H4 (cell line): ENCODE measurements at regions not wholly inside any gene's neighbourhood (a gene's known extent, or its start where the extent isn't known, plus 50 kb on each side); places are given as distances from the start of the nearest gene placed in this dataset.
A peak's percentile ranks its signal among the peaks of the same experiment; 100 is the strongest.
"Not testable (repeated sequence)": the region's sequence is repeated elsewhere in the genome, so short reads cannot be mapped to it uniquely, and the experiment has no call there.

Experiments used
- DNase-seq: peaks from one replicate; pipeline ENCODE4 v3.0.0-alpha.2; 2015; ENCODE audit warnings: low spot score

GRCh38 chr9:99628849-99629620 lies 192.7 kb upstream of the NR4A3 start:
- no peak for DNase-seq

GRCh38 chr9:99632349-99633038 lies 189.2 kb upstream of the NR4A3 start:
- DNase-seq, result no peak

GRCh38 chr9:99633265-99633664 lies 188.4 kb upstream of the NR4A3 start:
- no peak for DNase-seq

GRCh38 chr9:99634186-99634585 lies 187.5 kb upstream of the NR4A3 start:
- no peak for DNase-seq

GRCh38 chr9:99635032-99635431 lies 186.7 kb upstream of the NR4A3 start:
- DNase-seq, result no peak

- no peak for DNase-seq
Measured at GRCh38 chr9:99637641-99638040, 184.0 kb upstream of the NR4A3 start.

GRCh38 chr9:99638971-99639370 lies 182.7 kb upstream of the NR4A3 start:
- no peak for DNase-seq

- DNase-seq, result no peak
Measured at GRCh38 chr9:99647604-99648003, 174.1 kb upstream of the NR4A3 start.

- no peak for DNase-seq
Measured at GRCh38 chr9:99650187-99650874, 171.4 kb upstream of the NR4A3 start.

- no peak for DNase-seq
Measured at GRCh38 chr9:99660191-99660636, 161.5 kb upstream of the NR4A3 start.

GRCh38 chr9:99663297-99663696 lies 158.4 kb upstream of the NR4A3 start:
- DNase-seq, result no peak

GRCh38 chr9:99663856-99664255 lies 157.8 kb upstream of the NR4A3 start:
- no peak for DNase-seq

- DNase-seq, result no peak
Measured at GRCh38 chr9:99666571-99666970, 155.1 kb upstream of the NR4A3 start.

GRCh38 chr9:99670886-99671285 lies 150.8 kb upstream of the NR4A3 start:
- not testable (repeated sequence) for DNase-seq

- DNase-seq, result no peak
Measured at GRCh38 chr9:99677281-99677680, 144.4 kb upstream of the NR4A3 start.

GRCh38 chr9:99678566-99678965 lies 143.1 kb upstream of the NR4A3 start:
- no peak for DNase-seq

- DNase-seq, result peak; percentile 58
Measured at GRCh38 chr9:99680191-99680590, 141.5 kb upstream of the NR4A3 start.

- DNase-seq, result no peak
Measured at GRCh38 chr9:99681113-99681512, 140.6 kb upstream of the NR4A3 start.

- DNase-seq, result no peak
Measured at GRCh38 chr9:99682378-99682777, 139.3 kb upstream of the NR4A3 start.

GRCh38 chr9:99682870-99683269 lies 138.8 kb upstream of the NR4A3 start:
- DNase-seq, result no peak

- no peak for DNase-seq
Measured at GRCh38 chr9:99690573-99690972, 131.1 kb upstream of the NR4A3 start.

GRCh38 chr9:99693888-99694287 lies 127.8 kb upstream of the NR4A3 start:
- no peak for DNase-seq

- DNase-seq, result no peak
Measured at GRCh38 chr9:99694393-99694792, 127.3 kb upstream of the NR4A3 start.
